ENCODE measurements at regions not wholly inside any gene's neighbourhood (a gene's known extent, or its start where the extent isn't known, plus 50 kb on each side); places are given as distances from the start of the nearest gene placed in this dataset.
"Not testable (repeated sequence)": the region's sequence is repeated elsewhere in the genome, so short reads cannot be mapped to it uniquely, and the experiment has no call there.

DNA sequence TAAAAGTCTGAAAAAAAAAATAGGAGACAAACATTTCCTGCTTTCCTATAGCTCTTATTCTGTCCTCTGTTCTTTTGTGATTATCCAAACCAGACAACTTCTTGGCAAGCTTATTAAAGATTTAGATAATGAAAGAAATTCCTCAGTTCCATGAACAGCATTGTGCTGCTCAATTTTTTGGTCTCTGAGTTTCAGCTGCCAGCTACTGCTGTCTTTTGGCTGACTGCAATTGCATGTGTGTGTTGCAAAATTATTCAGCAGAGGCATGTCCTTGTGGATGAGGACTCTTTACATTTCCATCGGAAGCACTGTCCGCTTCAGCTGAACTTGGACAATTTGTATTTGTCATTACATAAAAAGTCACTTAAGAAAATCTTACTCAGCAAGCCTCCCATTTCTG lies 397.3 kb upstream of the RASGRP1 start:
- no peak for DNase-seq (ENCODE audit: low read depth)

DNA sequence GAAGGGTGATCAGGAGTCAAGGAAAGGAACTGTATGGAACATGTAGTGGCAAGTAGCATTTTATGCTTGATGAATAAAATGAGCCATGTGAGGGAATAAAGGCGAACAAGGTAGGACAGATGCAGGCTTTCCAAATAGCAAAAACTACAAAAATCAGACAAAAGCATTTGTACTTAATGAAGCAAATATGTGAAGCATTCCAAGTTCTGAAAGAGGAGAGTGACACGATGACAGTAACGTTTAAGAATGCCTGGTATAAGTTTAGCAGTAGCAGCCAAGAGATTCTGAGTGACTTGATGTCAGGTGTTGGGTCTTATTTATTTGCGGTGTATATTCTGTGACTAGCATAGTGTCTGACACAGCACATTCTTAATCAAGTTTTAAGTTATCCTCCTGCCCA lies 408.2 kb upstream of the RASGRP1 start:
- no peak for DNase-seq (ENCODE audit: low read depth)

DNA sequence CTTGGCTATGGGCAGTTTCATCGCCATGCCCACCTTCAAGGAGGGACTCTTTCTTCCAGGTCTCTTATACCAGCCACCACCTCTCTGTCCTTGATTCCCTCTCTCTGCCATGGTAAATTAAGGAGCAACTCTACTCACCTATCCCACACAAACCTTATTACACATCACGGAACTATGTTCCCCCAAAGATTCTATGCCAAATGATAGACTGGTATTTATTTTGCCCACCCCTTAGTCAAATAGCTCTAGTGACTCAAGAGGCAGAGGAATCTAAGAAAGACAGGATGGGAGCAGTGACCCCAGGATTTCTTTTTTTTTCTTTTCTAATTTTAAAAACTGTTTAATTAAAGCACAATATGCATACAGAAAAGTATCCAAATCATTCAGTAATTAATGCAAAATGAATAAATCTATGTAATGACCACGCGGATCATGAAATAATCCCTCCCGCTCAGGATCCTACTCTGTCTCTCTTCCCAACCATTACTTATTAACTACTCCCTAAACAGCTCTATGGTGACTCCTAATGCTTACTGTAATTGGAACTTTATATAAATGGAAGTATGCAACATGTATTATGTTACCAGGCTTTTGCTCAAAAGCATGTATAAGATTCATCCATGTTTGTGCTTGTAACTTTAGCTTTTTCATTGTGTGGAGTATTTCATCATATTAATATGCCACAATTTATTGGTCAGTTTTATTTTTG lies 410.8 kb upstream of the RASGRP1 start:
- DNase-seq (ENCODE audit: low read depth): no peak

DNA sequence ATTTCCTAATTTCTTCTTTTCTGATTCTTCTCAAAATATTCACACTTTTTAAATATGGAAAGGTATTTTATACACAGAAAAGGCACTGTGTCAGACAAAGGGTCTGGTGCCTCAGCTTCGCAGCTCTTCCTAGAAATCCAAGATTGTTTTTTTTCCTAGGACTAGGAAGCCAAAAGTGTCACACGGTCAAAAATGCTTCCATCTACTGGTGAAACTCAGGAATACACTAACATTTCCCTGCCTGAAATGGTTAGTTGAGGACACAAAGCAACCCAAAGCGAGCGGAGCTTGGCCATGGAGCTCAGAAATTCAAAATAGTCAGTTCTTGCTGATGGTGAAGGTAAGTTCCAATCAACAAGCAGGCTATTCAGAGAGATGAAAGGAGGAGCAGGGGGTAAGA lies 426.5 kb upstream of the RASGRP1 start:
- DNase-seq (ENCODE audit: low read depth): no peak

DNA sequence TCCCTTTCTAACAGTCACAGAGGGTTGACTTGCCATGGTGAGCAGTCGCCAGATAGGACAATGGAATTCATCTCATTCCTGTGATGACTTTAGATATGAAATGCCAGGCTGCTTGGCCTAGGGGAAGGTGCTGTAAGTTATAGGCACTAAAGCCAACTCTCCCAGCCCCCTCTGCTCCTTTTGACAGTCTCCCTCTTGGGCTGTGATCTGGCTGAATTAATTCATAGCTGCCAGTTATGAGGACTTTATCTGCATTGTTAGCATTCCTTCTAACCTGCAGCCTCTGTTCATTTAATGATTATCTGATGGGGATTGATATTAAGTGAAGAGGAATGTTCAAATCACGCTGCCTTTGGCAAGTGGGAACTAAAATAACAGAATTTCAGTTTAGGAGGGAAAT lies 427.1 kb upstream of the RASGRP1 start:
- no peak for DNase-seq (ENCODE audit: low read depth)

DNA sequence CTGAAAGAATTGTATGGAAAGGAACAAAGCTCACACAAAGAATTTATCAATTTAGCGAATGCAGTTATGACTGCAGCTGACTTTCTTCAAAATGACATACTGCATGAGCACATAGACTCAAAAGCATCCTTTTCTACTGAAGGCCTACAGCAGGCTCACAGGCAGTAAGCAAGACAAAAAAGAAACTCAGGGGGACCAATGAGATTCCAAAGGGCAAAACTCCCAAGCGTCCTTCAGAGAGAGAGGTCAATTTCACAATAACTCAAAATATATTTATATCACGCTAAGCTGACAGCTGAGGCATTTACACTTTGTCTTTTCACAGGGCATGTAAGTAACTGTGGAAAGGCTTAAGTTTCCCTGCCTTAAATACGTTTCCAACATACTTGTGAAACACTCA lies 427.9 kb upstream of the RASGRP1 start:
- DNase-seq (ENCODE audit: low read depth): no peak

DNA sequence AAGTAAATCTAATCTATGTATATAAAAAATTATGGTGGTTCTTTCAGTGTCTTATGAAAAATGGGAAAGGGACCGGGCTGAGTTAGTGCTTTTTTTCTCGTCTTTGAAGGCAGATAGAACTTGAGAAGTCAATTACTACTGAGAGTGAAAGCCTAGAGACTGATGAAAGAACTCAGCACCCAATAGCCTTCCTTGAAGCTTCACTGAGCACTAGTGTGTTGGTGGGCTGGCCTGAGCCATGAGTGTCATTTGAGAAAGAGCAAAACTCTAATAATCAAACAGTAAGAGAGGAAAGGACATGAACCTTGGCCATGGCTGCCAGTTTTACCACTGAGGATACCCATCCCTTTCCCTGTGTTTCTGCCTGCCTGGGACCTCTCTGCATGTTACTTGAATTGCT lies 428.3 kb upstream of the RASGRP1 start:
- DNase-seq (ENCODE audit: low read depth): no peak

DNA sequence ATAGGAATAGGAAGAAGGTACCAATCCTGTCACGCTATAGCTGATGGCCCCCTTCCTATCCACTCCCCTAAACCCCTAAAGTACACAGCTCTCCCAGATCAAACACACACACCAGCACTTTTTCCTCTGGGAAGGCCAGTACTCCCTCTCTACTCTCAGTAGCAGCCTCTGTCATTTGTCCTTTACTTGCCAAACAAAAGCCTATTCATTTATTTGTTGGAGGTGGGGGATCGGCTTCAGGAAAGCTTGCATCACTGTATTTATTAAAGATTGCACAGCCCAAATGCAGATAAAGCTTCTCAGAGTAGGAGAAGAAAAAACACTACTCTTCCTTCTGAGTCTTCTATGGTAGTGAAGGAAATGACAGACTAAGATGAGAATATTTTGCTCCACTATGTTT lies 429.7 kb upstream of the RASGRP1 start:
- DNase-seq (ENCODE audit: low read depth): no peak

DNA sequence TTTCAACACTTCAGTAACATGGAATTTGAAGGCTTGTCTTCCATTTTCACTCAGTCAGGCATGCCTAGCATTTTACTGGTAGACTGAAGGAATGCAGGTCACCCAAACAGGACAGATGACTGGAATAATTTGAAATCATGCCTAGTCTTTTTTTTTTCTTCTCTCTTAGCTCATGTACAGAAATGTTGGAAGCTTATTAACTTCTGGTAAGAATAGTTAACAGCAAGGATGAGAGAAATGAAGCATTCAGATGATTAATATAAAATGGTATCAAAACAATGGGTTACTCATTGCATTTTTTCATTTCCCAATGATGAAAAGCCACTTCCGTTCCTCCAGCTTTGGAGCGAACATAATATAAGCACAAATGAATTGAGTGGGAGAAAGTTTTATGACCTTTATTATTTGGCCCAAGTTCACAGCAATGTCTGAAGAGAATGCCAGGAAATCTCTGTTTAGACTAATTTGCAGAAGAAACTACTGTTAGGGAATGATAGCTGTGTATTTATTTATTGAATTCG lies 431.6 kb upstream of the RASGRP1 start:
- DNase-seq (ENCODE audit: low read depth): no peak

DNA sequence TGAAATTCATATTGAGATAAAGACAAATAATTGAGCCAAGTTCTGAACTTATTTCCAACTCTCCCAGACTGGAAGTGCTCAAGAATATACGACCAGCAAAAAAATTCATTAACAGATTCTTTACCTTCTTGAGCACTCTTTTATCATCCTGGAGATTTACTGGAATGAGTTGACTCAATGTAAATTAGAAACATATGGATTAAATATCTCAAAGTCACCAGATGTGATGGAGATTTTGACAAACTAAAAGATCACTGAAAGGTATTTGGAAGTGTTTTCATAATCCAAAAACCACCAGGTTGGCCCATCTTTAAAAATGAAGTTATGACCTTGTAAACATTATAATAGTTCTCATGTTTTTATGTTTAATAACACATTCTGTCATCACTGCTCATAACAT lies 433.2 kb upstream of the RASGRP1 start:
- DNase-seq (ENCODE audit: low read depth): no peak

DNA sequence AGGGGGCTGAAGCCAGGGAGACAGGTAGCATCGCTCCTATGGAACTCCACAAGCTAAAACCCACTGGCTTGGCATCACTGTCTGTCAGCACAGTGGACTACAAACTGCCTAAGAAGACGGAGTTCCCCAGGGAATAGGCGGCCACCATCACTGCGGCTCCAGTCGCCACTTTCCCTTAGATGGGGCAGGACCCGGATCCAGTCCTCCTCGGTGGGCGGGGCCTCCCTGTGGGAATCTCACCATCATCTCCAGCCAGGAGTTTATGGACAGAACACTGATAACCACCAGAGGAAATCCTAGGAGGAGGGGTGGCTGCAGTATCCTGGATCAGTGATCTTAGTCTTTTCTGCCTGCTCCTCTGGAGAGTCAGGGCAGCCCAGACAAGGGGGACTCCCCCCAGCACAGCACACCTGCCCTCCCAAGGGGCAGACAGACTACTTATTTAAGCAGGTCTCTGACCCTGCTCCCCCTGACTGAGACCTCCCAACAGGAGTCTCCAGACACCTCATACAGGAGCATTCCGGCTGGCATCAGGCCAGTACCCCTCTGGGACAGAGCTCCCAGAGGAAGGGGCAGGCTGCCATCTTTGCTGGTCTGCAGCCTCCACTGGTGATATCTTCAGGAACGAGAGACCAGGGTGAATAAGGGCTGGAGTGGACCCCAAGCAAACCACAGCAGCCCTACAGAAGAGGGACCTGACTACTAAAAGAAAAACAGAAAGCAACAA lies 435.6 kb upstream of the RASGRP1 start:
- DNase-seq (ENCODE audit: low read depth): no peak

DNA sequence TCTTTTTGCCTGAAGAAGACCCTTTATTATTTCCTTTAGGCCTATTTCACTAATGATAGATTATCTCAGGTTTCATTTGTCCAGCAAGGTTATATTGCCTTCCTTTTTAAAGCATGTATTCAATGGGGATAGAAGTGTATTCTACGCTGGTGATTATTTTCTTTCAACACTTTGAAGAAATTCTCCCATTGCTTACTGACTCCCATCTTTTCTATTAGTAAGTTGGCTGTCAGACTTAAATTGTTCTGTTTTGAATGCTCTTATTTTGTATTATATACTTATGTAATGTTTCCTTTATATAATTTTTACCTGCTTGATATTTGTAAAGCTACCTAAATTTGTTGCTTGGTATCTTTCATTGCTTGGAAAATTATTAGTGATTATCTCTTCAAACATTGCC lies 445.1 kb upstream of the RASGRP1 start:
- no peak for DNase-seq (ENCODE audit: low read depth)

DNA sequence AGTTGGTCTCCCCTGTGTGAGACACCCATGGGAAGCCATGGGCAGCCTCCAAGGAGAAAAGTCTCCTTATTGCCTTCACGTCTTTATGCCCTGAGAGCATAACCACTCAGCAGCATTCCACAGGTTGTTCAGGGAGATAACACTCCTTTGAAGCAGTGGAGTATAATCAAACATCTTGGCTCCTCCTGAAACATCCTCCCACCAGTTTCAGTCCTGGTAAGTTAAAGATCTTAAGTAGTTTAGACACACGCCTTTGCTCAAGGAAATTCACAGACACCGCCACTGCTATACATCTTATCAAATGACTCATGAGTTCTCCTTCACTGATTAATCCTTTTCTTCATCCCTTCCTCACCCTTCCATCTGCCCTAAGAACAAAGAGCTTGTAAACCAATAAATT lies 446.5 kb upstream of the RASGRP1 start:
- DNase-seq (ENCODE audit: low read depth): not testable (repeated sequence)

DNA sequence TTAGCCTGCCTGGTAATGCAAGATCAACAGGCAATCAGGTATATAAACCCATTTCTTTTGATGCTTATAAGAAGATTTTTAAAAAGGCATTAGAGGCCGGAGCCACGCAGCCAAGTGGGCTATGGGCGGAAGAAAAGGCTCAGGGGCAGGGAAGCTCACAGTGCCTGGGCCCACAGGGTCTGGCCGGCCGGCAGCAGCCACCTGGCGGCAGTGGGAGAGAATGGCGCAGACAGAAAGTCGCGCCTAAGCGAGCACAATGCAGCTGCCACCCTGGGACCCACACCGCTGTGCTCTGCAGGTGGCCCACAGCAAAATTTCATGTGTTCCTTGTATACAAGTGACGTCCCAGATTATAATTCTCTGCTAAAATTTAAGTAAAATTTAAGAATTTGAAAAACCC lies 448.6 kb upstream of the RASGRP1 start:
- no peak for DNase-seq (ENCODE audit: low read depth)

DNA sequence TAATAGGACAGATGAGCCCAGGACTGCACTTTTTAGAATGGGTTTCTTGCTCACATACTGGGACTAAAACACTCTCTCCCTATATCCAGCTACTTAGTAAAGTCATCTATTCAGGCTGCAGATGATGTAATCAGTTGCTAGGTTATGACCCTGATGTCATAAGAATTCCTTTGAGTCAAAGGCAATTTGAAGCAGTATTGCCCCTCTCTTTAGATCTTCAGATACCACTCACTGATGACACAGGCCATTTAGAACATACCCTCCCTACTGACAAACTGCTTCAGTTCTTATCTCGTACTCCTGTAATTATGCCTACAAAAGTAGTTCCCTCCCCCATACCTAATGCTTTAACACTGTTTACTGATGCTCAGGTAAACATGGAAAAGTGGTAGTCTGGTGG lies 450.1 kb upstream of the RASGRP1 start:
- DNase-seq (ENCODE audit: low read depth): no peak

DNA sequence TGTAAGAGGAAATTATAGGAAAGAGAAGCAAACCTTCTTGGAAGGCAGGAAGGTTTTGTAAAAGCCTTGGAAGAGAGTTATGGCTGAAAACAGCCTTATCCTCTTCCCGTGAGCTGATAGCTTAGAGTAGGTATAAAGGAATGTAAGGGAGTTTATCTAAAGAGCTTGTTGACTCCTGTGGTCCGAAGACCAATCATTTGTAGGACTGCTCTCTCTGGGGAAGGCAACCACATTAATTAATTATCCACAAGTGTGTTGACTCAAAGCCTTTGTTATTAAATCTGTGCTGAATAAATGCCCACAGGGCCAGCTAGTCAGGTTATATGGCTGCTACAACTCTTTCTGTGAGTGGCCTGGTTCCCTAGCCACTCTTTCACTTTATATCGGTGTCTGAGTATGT lies 452.1 kb upstream of the RASGRP1 start:
- DNase-seq (ENCODE audit: low read depth): no peak

DNA sequence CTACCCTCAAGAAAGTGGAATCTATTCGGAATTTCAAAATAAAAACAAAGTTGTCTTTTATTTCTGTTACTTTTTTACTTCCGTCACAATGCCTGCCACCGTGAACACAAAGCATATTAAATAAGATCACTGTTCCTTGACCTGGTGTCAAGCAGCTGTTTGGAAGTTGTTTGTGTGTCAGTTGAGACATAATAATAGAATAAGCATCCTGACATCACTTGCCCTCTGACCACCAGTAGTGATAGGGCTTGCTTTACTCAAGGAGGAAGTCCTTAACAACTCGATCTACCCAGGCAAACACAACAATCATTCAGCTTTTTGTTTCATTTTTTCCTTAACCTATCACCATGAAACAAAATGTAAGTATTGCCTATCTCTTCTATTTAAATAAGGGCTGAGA lies 454.4 kb upstream of the RASGRP1 start:
- no peak for DNase-seq (ENCODE audit: low read depth)

DNA sequence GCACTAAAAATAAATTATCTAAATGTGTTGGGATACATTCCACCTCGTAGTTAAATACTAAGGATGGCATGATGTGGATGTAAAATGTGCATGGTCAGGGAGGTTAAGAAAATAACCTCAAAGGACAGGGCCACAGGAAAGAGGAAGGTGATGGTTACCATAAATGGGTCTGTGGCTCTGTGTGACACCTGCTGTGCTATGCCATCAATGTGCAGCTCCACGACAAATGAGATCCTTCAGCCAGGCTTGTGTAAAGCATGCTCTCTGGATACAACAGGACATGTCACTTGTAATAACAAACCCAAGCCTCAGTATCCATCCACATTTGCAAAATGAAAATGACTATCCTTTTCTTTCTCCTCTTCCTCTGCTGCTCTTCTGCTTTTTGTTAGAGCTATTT lies 456.7 kb upstream of the RASGRP1 start:
- DNase-seq (ENCODE audit: low read depth): no peak

DNA sequence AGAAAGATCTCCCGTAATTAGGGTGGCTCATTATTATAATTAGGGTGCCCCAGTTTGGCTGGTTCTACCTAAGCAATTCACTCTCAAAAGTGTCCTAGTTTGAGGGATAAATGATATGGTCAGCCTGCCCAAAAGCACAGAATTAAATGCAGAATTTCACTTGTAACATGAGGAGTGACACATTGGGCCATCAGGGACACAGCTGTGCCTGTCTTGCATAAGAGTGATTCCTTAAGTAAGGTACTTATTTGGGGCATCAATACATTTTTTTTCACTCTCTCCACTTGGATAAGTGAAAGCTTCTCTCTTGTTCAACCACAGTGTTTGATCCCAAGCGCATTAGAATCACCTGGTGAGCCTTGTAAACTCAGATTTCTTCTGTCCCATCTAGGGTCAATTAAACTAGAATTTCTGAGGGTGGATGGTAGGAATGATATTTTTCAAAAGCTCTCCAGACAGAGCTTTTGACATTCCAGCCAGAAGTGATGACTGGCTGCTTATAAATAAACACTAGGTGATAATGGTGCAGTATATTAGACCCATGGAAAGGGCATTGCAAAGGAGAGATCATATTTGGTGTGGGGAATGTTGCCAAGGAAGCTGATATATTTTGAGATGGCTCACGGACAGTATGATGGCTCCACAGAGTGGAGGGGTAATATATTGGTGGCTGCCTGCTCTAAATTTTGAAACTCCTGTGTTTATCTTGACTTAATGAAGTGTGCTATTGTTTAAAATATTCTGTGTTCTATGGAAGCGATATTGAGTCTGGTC lies 458.1 kb upstream of the RASGRP1 start:
- DNase-seq (ENCODE audit: low read depth): no peak

DNA sequence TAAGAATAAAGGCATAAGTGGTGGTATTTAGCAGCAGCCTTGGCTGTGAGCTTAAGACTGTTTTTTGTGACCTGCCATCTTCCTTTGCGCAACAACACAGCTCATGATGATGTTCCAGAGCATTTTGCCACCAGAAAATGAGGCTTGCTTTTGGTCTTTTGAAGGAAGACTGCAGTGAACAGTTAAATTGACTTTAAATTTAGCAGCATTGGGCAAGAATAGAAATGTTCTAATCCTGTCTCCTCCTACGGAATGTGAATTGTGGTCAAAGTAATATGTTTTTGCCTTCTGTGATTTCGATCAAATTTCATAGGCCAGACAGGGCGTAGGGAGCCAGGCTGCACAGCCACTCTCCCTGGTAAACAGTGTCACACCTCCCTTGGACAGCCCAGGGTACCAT lies 460.7 kb upstream of the RASGRP1 start:
- DNase-seq (ENCODE audit: low read depth): no peak

DNA sequence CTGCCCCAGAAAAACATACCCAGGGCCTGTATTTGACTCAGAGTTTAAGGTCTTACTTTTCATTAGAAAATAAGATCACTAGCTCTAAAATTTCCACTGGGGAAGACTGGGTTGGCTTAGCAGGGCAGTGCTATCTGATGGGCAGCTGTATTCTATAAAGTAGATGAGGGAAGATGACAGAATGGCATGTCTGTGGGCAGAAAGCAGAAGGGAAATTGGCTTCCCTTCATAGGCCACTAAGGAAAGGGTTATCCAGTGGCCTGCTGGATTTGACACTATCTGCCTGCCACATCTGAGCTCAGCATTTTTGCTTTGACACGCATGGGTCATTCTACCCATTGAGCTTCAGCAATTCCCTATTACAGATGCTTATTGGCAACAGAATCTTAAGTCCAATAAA lies 461.3 kb upstream of the RASGRP1 start:
- DNase-seq (ENCODE audit: low read depth): no peak

DNA sequence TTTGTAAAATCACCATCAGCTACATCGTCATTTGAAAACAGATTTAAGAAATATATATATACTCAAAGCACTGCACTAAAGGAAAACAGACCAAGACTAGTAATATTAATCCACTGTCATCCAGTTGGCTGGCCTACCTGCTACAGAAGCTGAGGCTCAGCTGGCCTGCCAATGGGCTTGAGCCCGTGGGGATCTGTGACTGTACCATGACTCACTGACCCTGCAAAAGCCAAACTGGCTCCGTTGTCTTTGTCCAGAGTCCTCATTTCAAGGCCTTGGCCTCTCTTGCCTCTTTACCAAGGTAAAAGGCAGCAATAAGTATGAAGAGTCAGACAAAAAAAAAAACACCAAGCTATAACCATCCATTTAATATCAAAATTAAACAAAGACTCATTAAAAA lies 463.5 kb upstream of the RASGRP1 start:
- no peak for DNase-seq (ENCODE audit: low read depth)

DNA sequence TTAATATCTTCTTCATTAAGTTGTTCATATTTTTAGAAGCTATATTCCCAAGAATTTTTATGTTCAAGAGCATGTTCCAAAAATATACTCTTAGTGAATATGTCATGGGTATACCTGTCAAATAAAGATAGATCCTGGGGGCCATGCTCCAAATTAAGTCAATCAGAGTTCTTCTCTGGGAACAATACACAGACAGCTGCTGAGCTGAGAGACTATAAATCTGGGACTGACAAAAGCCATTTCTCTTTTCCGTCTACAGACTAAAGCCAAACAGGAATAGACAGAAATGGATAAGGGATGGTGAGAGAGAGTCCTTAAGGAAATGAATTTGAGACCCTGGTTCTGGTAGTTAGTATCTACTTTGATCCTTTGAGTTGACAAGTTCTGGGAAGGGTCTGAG lies 465.1 kb upstream of the RASGRP1 start:
- no peak for DNase-seq (ENCODE audit: low read depth)

Data from activated gamma-delta T cell treated with anti-CD3 and anti-CD28 coated beads, Interleukin-2, amount 50 U/mL, for 16 hours (primary cell).